ENCODE measurements at regions not wholly inside any gene's neighbourhood (a gene's known extent, or its start where the extent isn't known, plus 50 kb on each side); places are given as distances from the start of the nearest gene placed in this dataset.

- TF ChIP-seq POLR2A (IDR thresholded peaks at IDR 0.05) (no peak), CTCF (IDR thresholded peaks at IDR 0.05) (no peak)
- no peak overlapping the region for H3K4me3 ChIP-seq (ENCODE audit: low read depth, poor library complexity, severe bottlenecking)
- WGBS, 2 donors: 72 to 73% methylated on average over 13 of the region's 13 CpGs
- intact Hi-C loops (cut with DNase I; ENCODE audit: low total_unique reads): no loop called here
- no peak for DNase-seq (ENCODE audit: low spot score in 2 of 2)
Measured at GRCh38 chr3:184635774-184636173, 74.2 kb downstream of the EPHB3 start.

- no peak overlapping the region for H3K4me3 ChIP-seq (ENCODE audit: low read depth, poor library complexity, severe bottlenecking)
- 56 to 64% methylated on average over 8 of the region's 8 CpGs for WGBS, 2 donors
- TF ChIP-seq POLR2A (IDR thresholded peaks at IDR 0.05) (no peak), CTCF (IDR thresholded peaks at IDR 0.05) (no peak)
- DNase-seq (ENCODE audit: low spot score in 2 of 2): no peak
- intact Hi-C loops (cut with DNase I; ENCODE audit: low total_unique reads): no loop called here
Measured at GRCh38 chr3:184635126-184635525, 73.5 kb downstream of the EPHB3 start.

GRCh38 chr3:184633237-184633579 lies 71.6 kb downstream of the EPHB3 start:
- intact Hi-C loops (cut with DNase I; ENCODE audit: low total_unique reads): no loop called here
- TF ChIP-seq CTCF (IDR thresholded peaks at IDR 0.05): no peak
- TF ChIP-seq POLR2A (IDR thresholded peaks at IDR 0.05): no peak
- no peak overlapping the region for H3K4me3 ChIP-seq (ENCODE audit: low read depth, poor library complexity, severe bottlenecking)
- DNase-seq (ENCODE audit: low spot score in 2 of 2): no peak
- 71 to 77% methylated on average over 5 of the region's 5 CpGs for WGBS, 2 donors

- WGBS, 2 donors: 61 to 70% methylated on average over 11 of the region's 11 CpGs
- DNase-seq (ENCODE audit: low spot score in 2 of 2): no peak
Measured at GRCh38 chr3:184632551-184633236, 71.1 kb downstream of the EPHB3 start.

More at GRCh38 chr3:184632551-184633236, 71.1 kb downstream of the EPHB3 start:
- no peak overlapping the region for H3K4me3 ChIP-seq (ENCODE audit: low read depth, poor library complexity, severe bottlenecking)
- intact Hi-C loops (cut with DNase I; ENCODE audit: low total_unique reads): no loop called here
- TF ChIP-seq CTCF (IDR thresholded peaks at IDR 0.05) (no peak), POLR2A (IDR thresholded peaks at IDR 0.05) (no peak)
